CD14-positive monocyte (primary cell): ENCODE measurements at regions not wholly inside any gene's neighbourhood (a gene's known extent, or its start where the extent isn't known, plus 50 kb on each side); places are given as distances from the start of the nearest gene placed in this dataset.

Experiments
- DNase-seq, 3 donors: peaks; one replicate each; pipeline ENCODE4 v3.0.0-alpha.2; 2011 to 2022
- H2AFZ ChIP-seq: 2 replicates; pipeline ENCODE4 v1.6.0; 2012; ENCODE audit warnings: mild to moderate bottlenecking, low read depth, low read length, inconsistent platforms; ENCODE audit not compliant: insufficient read depth, poor library complexity, severe bottlenecking
- H3K27ac ChIP-seq, 2 donors: 1 replicate in 1 of 2; 2 replicates in 1 of 2; pipeline ENCODE4 v1.5.1; 2012 to 2013; ENCODE audit warnings: low read length in 2 of 2, control low read depth in 1 of 2, inconsistent platforms in 1 of 2, low read depth in 1 of 2, mild to moderate bottlenecking in 1 of 2
- H3K27me3 ChIP-seq, 2 donors: one replicate each; pipeline versions ENCODE4 v1.6.0 to v1.6.1; 2011 to 2013; ENCODE audit warnings: low read length in 2 of 2; ENCODE audit not compliant: control insufficient read depth in 2 of 2, insufficient read depth in 2 of 2
- H3K36me3 ChIP-seq, 2 donors: replicated peaks in 1 of 2; 1 replicate in 1 of 2; 2 replicates in 1 of 2; pipeline versions ENCODE4 v1.5.1 to v1.6.1; 2012 to 2013; ENCODE audit warnings: low read length in 2 of 2, control low read depth in 1 of 2, inconsistent platforms in 1 of 2, mild to moderate bottlenecking in 1 of 2; ENCODE audit not compliant: insufficient read depth in 2 of 2, control insufficient read depth in 1 of 2
- H3K4me1 ChIP-seq, 2 donors: 1 replicate in 1 of 2; 2 replicates in 1 of 2; pipeline versions ENCODE4 v1.5.1 to v1.6.1; 2012 to 2013; ENCODE audit warnings: low read length in 2 of 2, control low read depth in 1 of 2, inconsistent platforms in 1 of 2, mild to moderate bottlenecking in 1 of 2, moderate library complexity in 1 of 2; ENCODE audit not compliant: insufficient read depth in 2 of 2, control insufficient read depth in 1 of 2
- H3K4me2 ChIP-seq: replicated peaks from 2 replicates; pipeline ENCODE3; 2012; ENCODE audit warnings: low read length, moderate library complexity, mild to moderate bottlenecking; ENCODE audit not compliant: poor library complexity, severe bottlenecking; ENCODE audit errors: extremely low read depth
- H3K4me3 ChIP-seq, 3 experiments: fragments of 200-600 bp in 1 of 3; sonication (generic) in 1 of 3; replicated peaks in 1 of 3; 1 replicate in 2 of 3; 2 replicates in 1 of 3; pipeline ENCODE4 v1.5.1; 2011 to 2013; ENCODE audit warnings: low read length in 3 of 3, mild to moderate bottlenecking in 3 of 3, control low read depth in 2 of 3, low read depth in 2 of 3, inconsistent platforms in 1 of 3, moderate library complexity in 1 of 3
- H3K79me2 ChIP-seq: 2 replicates; pipeline ENCODE4 v1.6.0; 2012; ENCODE audit warnings: mild to moderate bottlenecking, control low read depth, inconsistent platforms, low read length, moderate library complexity; ENCODE audit not compliant: insufficient read depth
- H3K9ac ChIP-seq: 2 replicates; pipeline ENCODE4 v1.6.0; 2017; ENCODE audit warnings: low read length, mild to moderate bottlenecking; ENCODE audit not compliant: insufficient read depth, poor library complexity, severe bottlenecking
- H3K9me3 ChIP-seq, 2 donors: replicated peaks in 1 of 2; 1 replicate in 1 of 2; 2 replicates in 1 of 2; pipeline versions ENCODE4 v1.5.1 to v1.6.1; 2012 to 2013; ENCODE audit warnings: low read length in 2 of 2, control low read depth in 1 of 2; ENCODE audit not compliant: control insufficient read depth in 1 of 2, insufficient read depth in 1 of 2
- H4K20me1 ChIP-seq: 2 replicates; pipeline ENCODE4 v1.6.0; 2012; ENCODE audit warnings: mild to moderate bottlenecking, low read length, control low read depth, moderate library complexity; ENCODE audit not compliant: insufficient read depth
- H3K27ac Mint-ChIP-seq, 7 donors: one replicate each; pipeline ENCODE4 v1.8.0; 2020; ENCODE audit warnings: mild to moderate bottlenecking in 7 of 7, mixed read lengths in 7 of 7, moderate library complexity in 6 of 7, inconsistent platforms in 2 of 7
- H3K27me3 Mint-ChIP-seq, 3 donors: one replicate each; pipeline ENCODE4 v1.8.0; 2021 to 2022; ENCODE audit warnings: low read depth in 3 of 3, mild to moderate bottlenecking in 3 of 3, mixed read lengths in 3 of 3, moderate library complexity in 3 of 3, inconsistent platforms in 1 of 3
- H3K36me3 Mint-ChIP-seq, 2 donors: one replicate each; pipeline ENCODE4 v1.8.0; 2020; ENCODE audit warnings: mixed read lengths in 2 of 2, inconsistent platforms in 1 of 2, mild to moderate bottlenecking in 1 of 2
- H3K4me1 Mint-ChIP-seq: one replicate; pipeline ENCODE4 v1.8.0; 2020; ENCODE audit warnings: mild to moderate bottlenecking, mixed read lengths
- H3K4me3 Mint-ChIP-seq, 2 donors: one replicate each; pipeline ENCODE4 v1.8.0; 2020; ENCODE audit warnings: mild to moderate bottlenecking in 2 of 2, mixed read lengths in 2 of 2, moderate library complexity in 1 of 2
- H3K9me3 Mint-ChIP-seq, 7 donors: one replicate each; pipeline ENCODE4 v1.8.0; 2020 to 2022; ENCODE audit warnings: mixed read lengths in 7 of 7, mild to moderate bottlenecking in 6 of 7, moderate library complexity in 6 of 7, inconsistent platforms in 2 of 7
- WGBS: methylation state at CpG from one replicate; pipeline ENCODE4 v1.1.5; 2013; ENCODE audit warnings: missing lambda C conversion rate; ENCODE audit not compliant: insufficient coverage; 5-methylcytosine and 5-hydroxymethylcytosine counted together
- intact Hi-C, 2 donors: fragments of 100-400 bp; cut with micrococcal nuclease; formaldehyde crosslinking; loops; one replicate each; pipeline versions ENCODE4 v1.15.0 to v1.15.1; 2023
- TF ChIP-seq, protein P1 (sequence below): fragments of 200-600 bp; IDR thresholded peaks from one replicate; pipeline ENCODE4 v1.8.0; 2022; ENCODE audit warnings: antibody characterized with exemption, mild to moderate bottlenecking

- H3K9me3 Mint-ChIP-seq: peaks cover 0 to 3% (median 0%) of the 10 kb centered on the region in 7 donors
- peaks cover 7 to 22% (median 8%) of the 10 kb centered on the region in 3 donors for H3K27me3 Mint-ChIP-seq
- Histone ChIP-seq H3K9ac (no peak overlapping the region), H3K79me2 (no peaks in the 10 kb centered on the region), H2AFZ (no peak overlapping the region), H3K4me2 (no peak overlapping the region), H3K27me3 (peaks cover 2 to 10% of the 10 kb centered on the region in 2 donors), H3K36me3 (no peaks in the 10 kb centered on the region), H3K4me3 (no peak overlapping the region), H4K20me1 (no peaks in the 10 kb centered on the region), H3K27ac (no peak overlapping the region), H3K4me1 (no peaks in the 10 kb centered on the region), H3K9me3 (no peaks in the 10 kb centered on the region)
- no peaks in the 10 kb centered on the region for H3K36me3 Mint-ChIP-seq
- TF ChIP-seq, protein P1, sequence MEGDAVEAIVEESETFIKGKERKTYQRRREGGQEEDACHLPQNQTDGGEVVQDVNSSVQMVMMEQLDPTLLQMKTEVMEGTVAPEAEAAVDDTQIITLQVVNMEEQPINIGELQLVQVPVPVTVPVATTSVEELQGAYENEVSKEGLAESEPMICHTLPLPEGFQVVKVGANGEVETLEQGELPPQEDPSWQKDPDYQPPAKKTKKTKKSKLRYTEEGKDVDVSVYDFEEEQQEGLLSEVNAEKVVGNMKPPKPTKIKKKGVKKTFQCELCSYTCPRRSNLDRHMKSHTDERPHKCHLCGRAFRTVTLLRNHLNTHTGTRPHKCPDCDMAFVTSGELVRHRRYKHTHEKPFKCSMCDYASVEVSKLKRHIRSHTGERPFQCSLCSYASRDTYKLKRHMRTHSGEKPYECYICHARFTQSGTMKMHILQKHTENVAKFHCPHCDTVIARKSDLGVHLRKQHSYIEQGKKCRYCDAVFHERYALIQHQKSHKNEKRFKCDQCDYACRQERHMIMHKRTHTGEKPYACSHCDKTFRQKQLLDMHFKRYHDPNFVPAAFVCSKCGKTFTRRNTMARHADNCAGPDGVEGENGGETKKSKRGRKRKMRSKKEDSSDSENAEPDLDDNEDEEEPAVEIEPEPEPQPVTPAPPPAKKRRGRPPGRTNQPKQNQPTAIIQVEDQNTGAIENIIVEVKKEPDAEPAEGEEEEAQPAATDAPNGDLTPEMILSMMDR: no peak
- no peak for DNase-seq
- no peak overlapping the region for H3K4me3 Mint-ChIP-seq
- no peaks in the 10 kb centered on the region for H3K4me1 Mint-ChIP-seq
- H3K27ac Mint-ChIP-seq: no peak overlapping the region
- 91% methylated on average over 14 of the region's 15 CpGs for WGBS
- intact Hi-C loops: no loop called here
Measured at GRCh38 chr2:120448961-120449810, 103.2 kb downstream of the INHBB start.

DNA sequence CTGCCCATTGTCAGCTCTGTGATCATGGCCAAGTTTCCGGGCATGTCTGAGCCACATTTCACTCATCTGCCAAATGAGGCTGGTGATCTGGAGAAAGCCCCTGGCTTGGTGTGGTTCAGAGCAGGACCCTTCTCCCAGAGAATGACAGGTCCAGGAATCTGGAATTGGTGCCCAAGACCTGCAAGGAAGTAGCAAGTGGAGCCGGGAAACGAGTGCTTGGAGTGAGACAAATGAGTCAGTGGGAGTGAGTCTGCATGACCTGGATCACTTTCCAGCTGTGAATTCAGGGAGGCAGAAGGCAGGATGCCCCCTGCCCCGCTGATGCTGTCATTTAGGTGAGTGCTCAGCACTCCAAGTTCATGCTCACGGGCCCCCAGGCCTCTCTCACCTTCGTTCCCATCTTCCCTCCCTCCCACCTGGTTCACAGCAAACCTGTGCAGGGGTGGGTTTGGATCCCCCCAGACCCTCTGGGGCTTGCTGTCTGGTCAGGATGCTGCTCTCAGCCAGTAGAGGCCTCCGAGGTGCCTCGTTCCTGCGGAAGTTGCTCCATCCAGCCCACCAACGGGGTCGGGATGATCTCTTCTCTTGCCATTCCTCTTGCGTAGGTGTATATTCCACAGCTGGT is 104.4 kb downstream of the INHBB start:
- Mint-ChIP-seq H3K27ac (no peak overlapping the region), H3K4me3 (no peak overlapping the region), H3K27me3 (peaks cover 2 to 14% (median 4%) of the 10 kb centered on the region in 3 donors), H3K36me3 (no peaks in the 10 kb centered on the region), H3K4me1 (no peaks in the 10 kb centered on the region), H3K9me3 (peaks cover 0 to 3% (median 0%) of the 10 kb centered on the region in 7 donors)
- TF ChIP-seq, protein P1: no peak
- H3K4me3 ChIP-seq: no peak overlapping the region
- no peaks in the 10 kb centered on the region for H3K36me3 ChIP-seq
- H3K27ac ChIP-seq: no peak overlapping the region
- no peak overlapping the region for H3K4me2 ChIP-seq
- no peaks in the 10 kb centered on the region for H3K4me1 ChIP-seq
- no peak for DNase-seq
- no peaks in the 10 kb centered on the region for H3K79me2 ChIP-seq
- WGBS: 89% methylated on average over 10 of the region's 12 CpGs
- intact Hi-C loops: no loop called here
- H3K27me3 ChIP-seq: no peaks in the 10 kb centered on the region
- no peaks in the 10 kb centered on the region for H3K9me3 ChIP-seq
- no peak overlapping the region for H2AFZ ChIP-seq
- no peak overlapping the region for H3K9ac ChIP-seq
- H4K20me1 ChIP-seq: no peaks in the 10 kb centered on the region
